Activated CD8-positive, alpha-beta T cell treated with anti-CD3 and anti-CD28 coated beads, Interleukin-2, amount 10 ng/mL, durations not matched to agents 7 days and 5 days (primary cell): ENCODE measurements at regions not wholly inside any gene's neighbourhood (a gene's known extent, or its start where the extent isn't known, plus 50 kb on each side); places are given as distances from the start of the nearest gene placed in this dataset.

Experiments
- ATAC-seq: fragments of 150-1000 bp; cut with Tn5 transposase; one replicate; pipeline ENCODE4 v1.10.0; 2021; ENCODE audit warnings: moderate library complexity
- CTCF ChIA-PET: fragments of 350-600 bp; sonication (Branson Sonifier 250); formaldehyde crosslinking; loops from one replicate; lab custom pipeline; 2021; ENCODE audit warnings: antibody characterized with exemption; lab: Charles Lee
- POLR2A ChIA-PET: fragments of 350-600 bp; sonication (Branson Sonifier 250); formaldehyde crosslinking; loops from one replicate; lab custom pipeline; 2021; ENCODE audit warnings: antibody characterized with exemption; lab: Charles Lee
- DNase-seq: peaks from one replicate; pipeline ENCODE4 v3.0.0-alpha.2; 2020
- H3K27ac Mint-ChIP-seq: one replicate; pipeline ENCODE4 v1.8.0; 2021; ENCODE audit warnings: mild to moderate bottlenecking, mixed read lengths
- H3K27me3 Mint-ChIP-seq: one replicate; pipeline ENCODE4 v1.8.0; 2021; ENCODE audit warnings: low read depth, mixed read lengths
- H3K36me3 Mint-ChIP-seq: one replicate; pipeline ENCODE4 v1.8.0; 2021; ENCODE audit warnings: low read depth, mixed read lengths
- H3K4me1 Mint-ChIP-seq: one replicate; pipeline ENCODE4 v1.8.0; 2021; ENCODE audit warnings: low read depth, mixed read lengths
- H3K4me3 Mint-ChIP-seq: one replicate; pipeline ENCODE4 v1.8.0; 2021; ENCODE audit warnings: mild to moderate bottlenecking, mixed read lengths
- H3K9me3 Mint-ChIP-seq: one replicate; pipeline ENCODE4 v1.8.0; 2022; ENCODE audit warnings: mixed read lengths; ENCODE audit not compliant: insufficient read depth

GRCh38 chr10:4194231-4194630 lies 409.2 kb upstream of the KLF6 start:
- POLR2A ChIA-PET = no interaction called here
- no peak for ATAC-seq
- Mint-ChIP-seq H3K4me3 (no peak overlapping the region), H3K4me1 (no peaks in the 10 kb centered on the region), H3K27me3 (peaks cover 3% of the 10 kb centered on the region), H3K9me3 (no peaks in the 10 kb centered on the region), H3K36me3 (no peaks in the 10 kb centered on the region), H3K27ac (no peak overlapping the region)
- CTCF ChIA-PET = no interaction called here
- no peak for DNase-seq

DNA sequence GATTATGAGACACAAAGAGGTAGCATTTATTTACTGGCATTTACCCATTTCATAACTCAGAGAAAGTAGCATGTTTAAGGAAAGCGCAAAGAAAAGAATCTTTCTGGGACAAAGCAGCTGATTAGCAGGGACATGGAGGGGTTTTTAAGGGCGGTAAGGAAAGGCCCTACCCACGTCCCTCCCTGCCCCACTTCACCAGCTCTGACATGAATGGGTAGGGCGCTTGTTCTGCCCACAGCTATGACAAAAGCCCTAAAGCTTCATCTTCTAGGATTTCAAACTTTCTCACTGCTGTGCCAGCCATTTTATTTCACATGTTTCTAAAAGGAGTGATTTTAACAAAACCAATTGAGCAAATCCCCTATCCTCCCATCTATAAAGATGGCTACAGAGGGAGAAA lies 406.9 kb upstream of the KLF6 start:
- DNase-seq (no peak), ATAC-seq (no peak)
- Mint-ChIP-seq H3K4me1 (peaks cover 6% of the 10 kb centered on the region), H3K27ac (no peak overlapping the region), H3K9me3 (no peaks in the 10 kb centered on the region), H3K4me3 (no peak overlapping the region), H3K36me3 (no peaks in the 10 kb centered on the region), H3K27me3 (no peaks in the 10 kb centered on the region)
- ChIA-PET POLR2A (no interaction called here), CTCF (interaction anchor here (0.6 kb wide), 1 partner anchor 200 kb away, joined by 3 read pairs; no protein-coding TSS in a partner anchor)

DNA sequence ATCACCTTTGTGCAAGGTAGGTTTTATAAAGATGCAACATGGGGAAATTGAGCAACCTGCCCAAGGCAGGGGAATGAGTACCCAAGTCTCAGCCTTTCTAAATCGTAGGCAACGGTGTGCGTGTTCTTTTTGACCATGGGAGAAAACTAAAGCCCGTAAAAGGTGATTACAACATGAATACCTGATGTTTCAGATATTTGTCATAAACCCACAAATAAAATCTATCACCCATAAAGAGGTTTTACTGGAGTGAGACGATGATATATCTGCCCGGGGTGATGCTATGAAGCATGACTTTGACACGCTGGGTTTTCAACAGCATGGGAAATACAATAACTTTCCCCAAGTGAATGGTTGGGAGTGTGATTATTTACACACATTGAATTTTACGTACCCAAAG lies 406.3 kb upstream of the KLF6 start:
- Mint-ChIP-seq H3K4me1 (peaks cover 10% of the 10 kb centered on the region), H3K36me3 (no peaks in the 10 kb centered on the region), H3K27me3 (no peaks in the 10 kb centered on the region), H3K4me3 (no peak overlapping the region), H3K9me3 (no peaks in the 10 kb centered on the region), H3K27ac (no peak overlapping the region)
- ChIA-PET CTCF (no interaction called here), POLR2A (no interaction called here)
- no peak for DNase-seq
- no peak for ATAC-seq

GRCh38 chr10:4190876-4191275 lies 405.9 kb upstream of the KLF6 start:
- H3K27me3 Mint-ChIP-seq = no peaks in the 10 kb centered on the region
- POLR2A ChIA-PET = no interaction called here
- DNase-seq = no peak
- H3K9me3 Mint-ChIP-seq = peaks cover 4% of the 10 kb centered on the region
- CTCF ChIA-PET = no interaction called here
- no peaks in the 10 kb centered on the region for H3K36me3 Mint-ChIP-seq
- H3K4me3 Mint-ChIP-seq = no peak overlapping the region
- no peak for ATAC-seq
- no peak overlapping the region for H3K27ac Mint-ChIP-seq
- peaks cover 10% of the 10 kb centered on the region for H3K4me1 Mint-ChIP-seq

DNA sequence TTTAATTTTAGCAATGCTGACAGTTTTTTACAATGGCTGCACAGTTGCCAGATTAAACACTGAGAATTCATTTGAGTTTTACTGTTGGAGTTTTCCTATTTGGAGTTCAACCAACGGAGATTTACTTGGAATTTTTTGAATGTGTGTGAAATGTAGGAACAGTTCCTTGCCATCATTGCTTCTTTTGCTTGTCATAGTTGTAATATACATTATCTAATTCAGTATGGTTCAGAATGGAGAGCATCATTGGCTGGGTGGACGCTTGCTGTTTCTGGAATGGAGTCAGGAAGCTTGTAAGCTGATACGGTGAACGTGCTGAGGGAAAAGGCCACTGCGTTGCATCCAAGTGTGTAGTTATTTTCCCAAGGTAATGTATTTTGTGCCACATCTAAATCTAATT lies 404.3 kb upstream of the KLF6 start:
- CTCF ChIA-PET = no interaction called here
- no peaks in the 10 kb centered on the region for H3K36me3 Mint-ChIP-seq
- H3K4me1 Mint-ChIP-seq = peaks cover 10% of the 10 kb centered on the region
- DNase-seq (no peak), ATAC-seq (no peak)
- H3K27ac Mint-ChIP-seq = no peak overlapping the region
- POLR2A ChIA-PET = no interaction called here
- no peaks in the 10 kb centered on the region for H3K27me3 Mint-ChIP-seq
- peaks cover 4% of the 10 kb centered on the region for H3K9me3 Mint-ChIP-seq
- H3K4me3 Mint-ChIP-seq = no peak overlapping the region

GRCh38 chr10:4188406-4188805 lies 403.4 kb upstream of the KLF6 start:
- H3K4me3 Mint-ChIP-seq = no peak overlapping the region
- no peaks in the 10 kb centered on the region for H3K27me3 Mint-ChIP-seq
- ATAC-seq = no peak
- ChIA-PET POLR2A (no interaction called here), CTCF (no interaction called here)
- no peak for DNase-seq
- peaks cover 4% of the 10 kb centered on the region for H3K9me3 Mint-ChIP-seq
- no peak overlapping the region for H3K27ac Mint-ChIP-seq
- H3K36me3 Mint-ChIP-seq = no peaks in the 10 kb centered on the region
- peaks cover 10% of the 10 kb centered on the region for H3K4me1 Mint-ChIP-seq

DNA sequence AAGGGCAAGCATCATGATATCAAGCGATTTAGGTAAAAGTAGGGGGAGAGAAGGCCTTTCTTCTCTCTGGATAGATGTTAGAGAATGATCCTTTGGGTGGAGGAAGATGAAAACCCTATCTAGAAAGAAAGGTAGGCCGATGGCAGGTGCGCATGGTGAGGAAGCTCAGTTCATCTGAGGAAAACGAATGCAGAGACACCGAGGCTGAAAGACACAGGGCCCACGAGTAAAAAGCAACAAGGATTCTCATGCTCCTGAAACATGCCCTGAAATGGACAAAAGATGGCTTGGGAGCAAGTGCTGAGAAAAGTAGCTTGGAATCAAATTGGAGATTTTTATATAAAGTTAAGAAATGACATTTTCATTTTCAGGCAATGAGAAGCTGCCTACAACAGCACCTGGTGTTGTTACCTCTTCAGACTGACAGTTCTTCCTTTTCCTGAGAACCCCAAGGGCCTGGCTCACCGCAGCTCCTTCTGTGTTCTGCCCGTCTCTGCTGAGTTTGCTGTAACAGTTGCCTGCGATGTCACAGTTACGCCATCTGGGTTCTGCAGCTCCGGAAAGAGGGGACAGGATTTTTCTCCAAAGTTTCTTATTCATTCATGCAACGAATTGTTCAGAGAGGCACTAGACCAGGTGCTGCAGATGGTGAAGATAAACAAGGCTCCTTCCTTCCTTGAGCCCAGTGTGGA lies 402.0 kb upstream of the KLF6 start:
- H3K27ac Mint-ChIP-seq = no peak overlapping the region
- no peaks in the 10 kb centered on the region for H3K36me3 Mint-ChIP-seq
- CTCF ChIA-PET = no interaction called here
- no peaks in the 10 kb centered on the region for H3K27me3 Mint-ChIP-seq
- peaks cover 4% of the 10 kb centered on the region for H3K9me3 Mint-ChIP-seq
- peaks cover 15% of the 10 kb centered on the region for H3K4me1 Mint-ChIP-seq
- POLR2A ChIA-PET = no interaction called here
- ATAC-seq = no peak
- H3K4me3 Mint-ChIP-seq = no peak overlapping the region
- DNase-seq = no peak

DNA sequence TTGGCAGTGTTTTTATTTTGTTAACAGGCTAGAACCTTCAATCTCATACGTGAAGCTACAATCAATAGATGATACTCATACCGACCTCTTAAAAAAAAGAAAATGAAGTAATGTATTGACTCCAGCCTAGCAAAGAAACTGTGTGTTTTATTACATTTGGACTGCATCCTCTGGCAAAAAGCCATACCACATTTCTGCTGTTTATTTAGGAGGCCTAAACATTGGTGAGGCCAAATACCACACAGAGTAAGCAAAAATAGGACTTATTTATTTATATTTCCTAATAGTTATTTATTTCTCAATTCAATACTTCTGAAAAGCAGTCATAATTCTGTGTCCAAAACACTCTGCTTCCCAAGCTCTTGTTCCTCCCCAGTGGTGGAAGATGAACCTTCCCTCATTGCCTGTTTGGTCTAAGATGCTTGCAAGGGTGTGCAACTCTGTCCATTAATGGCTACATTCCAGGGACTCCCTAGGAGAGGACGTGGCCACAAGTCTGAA lies 398.8 kb upstream of the KLF6 start:
- DNase-seq (no peak), ATAC-seq (no peak)
- Mint-ChIP-seq H3K36me3 (no peaks in the 10 kb centered on the region), H3K9me3 (peaks cover 4% of the 10 kb centered on the region), H3K27me3 (no peaks in the 10 kb centered on the region), H3K4me3 (no peak overlapping the region), H3K27ac (no peak overlapping the region), H3K4me1 (peaks cover 27% of the 10 kb centered on the region)
- ChIA-PET POLR2A (no interaction called here), CTCF (no interaction called here)

DNA sequence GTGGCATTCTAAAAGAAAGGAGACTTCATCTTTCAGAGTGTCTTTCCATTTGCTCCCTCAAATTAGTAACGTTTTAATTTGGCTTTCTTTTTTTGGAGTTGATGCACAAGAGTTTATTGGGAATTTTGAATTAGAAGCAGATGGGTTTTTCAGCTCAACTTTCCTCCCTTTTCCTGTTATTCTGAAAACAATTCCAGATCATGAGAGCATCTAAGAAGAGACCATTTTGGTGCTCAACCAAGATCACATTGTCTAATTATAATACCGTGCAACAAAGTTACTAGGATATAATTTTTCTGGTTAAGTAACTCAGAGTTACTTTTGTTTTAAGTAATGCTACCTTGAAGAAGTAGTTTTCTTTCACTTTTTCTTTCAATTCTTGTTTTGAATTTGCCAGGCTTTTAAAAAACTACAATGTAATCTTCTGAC lies 396.6 kb upstream of the KLF6 start:
- Mint-ChIP-seq H3K27me3 (no peaks in the 10 kb centered on the region), H3K36me3 (no peaks in the 10 kb centered on the region), H3K9me3 (peaks cover 4% of the 10 kb centered on the region), H3K27ac (no peak overlapping the region), H3K4me3 (no peak overlapping the region), H3K4me1 (peaks cover 18% of the 10 kb centered on the region)
- ATAC-seq (no peak), DNase-seq (no peak)
- POLR2A ChIA-PET = no interaction called here
- CTCF ChIA-PET = no interaction called here

DNA sequence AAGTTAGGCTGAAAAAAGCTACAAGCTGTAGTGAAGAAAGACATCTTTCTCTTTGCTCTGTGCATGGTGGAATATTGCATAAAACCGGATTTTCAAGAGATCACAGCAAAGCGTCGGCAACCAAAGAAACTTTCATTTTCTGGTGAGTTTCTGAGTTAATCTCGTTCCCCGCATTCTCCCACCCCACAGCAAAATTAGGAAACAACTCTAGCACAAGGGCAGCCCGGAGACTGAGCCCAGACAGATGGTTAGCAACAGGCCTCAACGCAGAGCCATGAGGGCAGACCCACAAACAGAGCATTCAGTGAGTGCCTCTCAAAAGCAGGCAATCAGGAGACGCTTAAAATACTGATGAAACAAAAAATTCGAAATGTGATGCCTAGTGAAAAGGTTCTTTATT lies 396.1 kb upstream of the KLF6 start:
- DNase-seq (no peak), ATAC-seq (no peak)
- H3K9me3 Mint-ChIP-seq = peaks cover 1% of the 10 kb centered on the region
- ChIA-PET CTCF (no interaction called here), POLR2A (no interaction called here)
- H3K4me3 Mint-ChIP-seq = no peak overlapping the region
- H3K27me3 Mint-ChIP-seq = no peaks in the 10 kb centered on the region
- peaks cover 16% of the 10 kb centered on the region for H3K4me1 Mint-ChIP-seq
- no peaks in the 10 kb centered on the region for H3K36me3 Mint-ChIP-seq
- no peak overlapping the region for H3K27ac Mint-ChIP-seq

- no peak for ATAC-seq
- Mint-ChIP-seq H3K9me3 (no peaks in the 10 kb centered on the region), H3K27me3 (no peaks in the 10 kb centered on the region), H3K4me3 (no peak overlapping the region), H3K4me1 (peaks cover 16% of the 10 kb centered on the region), H3K36me3 (no peaks in the 10 kb centered on the region), H3K27ac (no peak overlapping the region)
- POLR2A ChIA-PET = no interaction called here
- CTCF ChIA-PET = no interaction called here
- DNase-seq = no peak
These were observed 392.8 kb upstream of the KLF6 start for GRCh38 chr10:4177791-4178190.

GRCh38 chr10:4176500-4177281 lies 391.7 kb upstream of the KLF6 start:
- CTCF ChIA-PET = no interaction called here

More at GRCh38 chr10:4176500-4177281, 391.7 kb upstream of the KLF6 start:
- DNase-seq (no peak), ATAC-seq (no peak)
- H3K27ac Mint-ChIP-seq = no peak overlapping the region
- peaks cover 8% of the 10 kb centered on the region for H3K4me1 Mint-ChIP-seq
- no peak overlapping the region for H3K4me3 Mint-ChIP-seq
- H3K9me3 Mint-ChIP-seq = peaks cover 6% of the 10 kb centered on the region
- peaks cover 3% of the 10 kb centered on the region for H3K36me3 Mint-ChIP-seq
- POLR2A ChIA-PET = no interaction called here
- no peaks in the 10 kb centered on the region for H3K27me3 Mint-ChIP-seq
